ENCODE measurements at regions not wholly inside any gene's neighbourhood (a gene's known extent, or its start where the extent isn't known, plus 50 kb on each side); places are given as distances from the start of the nearest gene placed in this dataset.

GRCh38 chr5:115430374-115430773 lies 114.2 kb downstream of the FEM1C start:
- H3K36me3 ChIP-seq: no peaks in the 10 kb centered on the region
- H3K4me1 ChIP-seq: peaks cover 0 to 14% of the 10 kb centered on the region in 2 donors
- no peaks in the 10 kb centered on the region for H3K27me3 ChIP-seq
- H3K9me3 ChIP-seq: no peaks in the 10 kb centered on the region
- H3K4me3 ChIP-seq: no peak overlapping the region
- no peak for TF ChIP-seq CTCF (IDR thresholded peaks at IDR 0.05)
- DNase-seq (ENCODE audit: low spot score): no peak
- H3K27ac ChIP-seq: no peak overlapping the region

- no peak for DNase-seq (ENCODE audit: low spot score)
- H3K27me3 ChIP-seq: no peaks in the 10 kb centered on the region
- peaks cover 0 to 21% of the 10 kb centered on the region in 2 donors for H3K4me1 ChIP-seq
- no peak overlapping the region for H3K4me3 ChIP-seq
- H3K36me3 ChIP-seq: no peaks in the 10 kb centered on the region
- H3K27ac ChIP-seq: no peak overlapping the region
- no peaks in the 10 kb centered on the region for H3K9me3 ChIP-seq
- TF ChIP-seq CTCF (IDR thresholded peaks at IDR 0.05): no peak
Measured at GRCh38 chr5:115429345-115429940, 115.1 kb downstream of the FEM1C start.

- Histone ChIP-seq H3K4me3 (no peak overlapping the region), H3K36me3 (no peaks in the 10 kb centered on the region), H3K4me1 (peaks cover 0 to 28% of the 10 kb centered on the region in 2 donors), H3K27me3 (no peaks in the 10 kb centered on the region), H3K27ac (no peak overlapping the region), H3K9me3 (no peaks in the 10 kb centered on the region)
- DNase-seq (ENCODE audit: low spot score): no peak
- TF ChIP-seq CTCF (IDR thresholded peaks at IDR 0.05): no peak
Measured at GRCh38 chr5:115428676-115429075, 115.9 kb downstream of the FEM1C start.

GRCh38 chr5:115428248-115428647 lies 116.3 kb downstream of the FEM1C start:
- no peaks in the 10 kb centered on the region for H3K27me3 ChIP-seq
- H3K4me1 ChIP-seq: peaks cover 0 to 33% of the 10 kb centered on the region in 2 donors
- H3K4me3 ChIP-seq: no peak overlapping the region
- H3K27ac ChIP-seq: no peak overlapping the region
- no peaks in the 10 kb centered on the region for H3K36me3 ChIP-seq
- H3K9me3 ChIP-seq: no peaks in the 10 kb centered on the region
- no peak for TF ChIP-seq CTCF (IDR thresholded peaks at IDR 0.05)
- no peak for DNase-seq (ENCODE audit: low spot score)

GRCh38 chr5:115424446-115424845 lies 120.1 kb downstream of the FEM1C start:
- Histone ChIP-seq H3K27ac (peak overlapping the region; percentile 82 to 93), H3K4me1 (peaks cover 0 to 56% of the 10 kb centered on the region in 2 donors)

More at GRCh38 chr5:115424446-115424845, 120.1 kb downstream of the FEM1C start:
- no peaks in the 10 kb centered on the region for H3K9me3 ChIP-seq
- H3K4me3 ChIP-seq: no peak overlapping the region
- H3K27me3 ChIP-seq: no peaks in the 10 kb centered on the region
- H3K36me3 ChIP-seq: no peaks in the 10 kb centered on the region
- no peak for TF ChIP-seq CTCF (IDR thresholded peaks at IDR 0.05)
- no peak for DNase-seq (ENCODE audit: low spot score)
